Fibroblast of gingiva (primary cell): ENCODE measurements at regions not wholly inside any gene's neighbourhood (a gene's known extent, or its start where the extent isn't known, plus 50 kb on each side); places are given as distances from the start of the nearest gene placed in this dataset.

ENCODE experiments used
- DNase-seq: peaks from one replicate; pipeline ENCODE4 v3.0.0-alpha.2; 2011; ENCODE audit warnings: low read depth

- no peak for DNase-seq
Observed at GRCh38 chr2:37837628-37838328, 87.3 kb upstream of the RMDN2 start.

- DNase-seq: no peak
Observed at GRCh38 chr2:37838541-37839167, 86.4 kb upstream of the RMDN2 start.

GRCh38 chr2:37839991-37840390, 85.1 kb upstream of the RMDN2 start:
- DNase-seq: no peak

GRCh38 chr2:37842732-37843440, 82.2 kb upstream of the RMDN2 start:
- DNase-seq: no peak

- peak; percentile 44 for DNase-seq
Observed at GRCh38 chr2:37843556-37843955, 81.5 kb upstream of the RMDN2 start.

- no peak for DNase-seq
Observed at GRCh38 chr2:37846207-37846606, 78.9 kb upstream of the RMDN2 start.

GRCh38 chr2:37847792-37848191, 77.3 kb upstream of the RMDN2 start:
- DNase-seq: no peak

- DNase-seq: no peak
Observed at GRCh38 chr2:37848451-37848850, 76.6 kb upstream of the RMDN2 start.

- DNase-seq: no peak
Observed at GRCh38 chr2:37849911-37850310, 75.2 kb upstream of the RMDN2 start.

GRCh38 chr2:37851428-37851827, 73.7 kb upstream of the RMDN2 start:
- DNase-seq: no peak

GRCh38 chr2:37851828-37852584, 73.1 kb upstream of the RMDN2 start:
- DNase-seq: no peak

- no peak for DNase-seq
Observed at GRCh38 chr2:37852585-37853014, 72.5 kb upstream of the RMDN2 start.

- DNase-seq: no peak
Observed at GRCh38 chr2:37854676-37855282, 70.3 kb upstream of the RMDN2 start.

- no peak for DNase-seq
Observed at GRCh38 chr2:37855283-37856041, 69.6 kb upstream of the RMDN2 start.

GRCh38 chr2:37856101-37856751, 68.9 kb upstream of the RMDN2 start:
- DNase-seq: no peak

GRCh38 chr2:37857575-37858399, 67.3 kb upstream of the RMDN2 start:
- no peak for DNase-seq

- DNase-seq: peak; percentile 21
Observed at GRCh38 chr2:37858400-37858711, 66.7 kb upstream of the RMDN2 start.

- DNase-seq: no peak
Observed at GRCh38 chr2:37858725-37859267, 66.3 kb upstream of the RMDN2 start.

- no peak for DNase-seq
Observed at GRCh38 chr2:37862620-37863019, 62.5 kb upstream of the RMDN2 start.

- no peak for DNase-seq
Observed at GRCh38 chr2:37864217-37864616, 60.9 kb upstream of the RMDN2 start.
